Neural cell (in vitro differentiated cells): ENCODE measurements at regions not wholly inside any gene's neighbourhood (a gene's known extent, or its start where the extent isn't known, plus 50 kb on each side); places are given as distances from the start of the nearest gene placed in this dataset.
"Not testable (repeated sequence)": the region's sequence is repeated elsewhere in the genome, so short reads cannot be mapped to it uniquely, and the experiment has no call there.

Experiments
- H2AFZ ChIP-seq: fragments of 200-600, 300-800 bp; sonication (generic), shearing (Covaris generic); 2 replicates; pipeline ENCODE4 v1.6.0; 2014; ENCODE audit warnings: low read depth, mild to moderate bottlenecking, antibody characterized with exemption, low read length, moderate library complexity
- H3F3A ChIP-seq: fragments of 200-600 bp; shearing (Covaris generic); 2 replicates; pipeline ENCODE4 v1.6.1; 2016; ENCODE audit warnings: mild to moderate bottlenecking, moderate library complexity, mixed read lengths, antibody characterized with exemption, low read length; ENCODE audit not compliant: insufficient read depth, poor library complexity, severe bottlenecking
- H3K27ac ChIP-seq: fragments of 200-600, 300-800 bp; sonication (generic), shearing (Covaris generic); 2 replicates; pipeline ENCODE4 v1.5.1; 2014; ENCODE audit warnings: mild to moderate bottlenecking, low read length, moderate library complexity
- H3K27me3 ChIP-seq: fragments of 300-800, 200-600 bp; sonication (generic), shearing (Covaris generic); 2 replicates; pipeline ENCODE4 v1.6.0; 2014; ENCODE audit warnings: mild to moderate bottlenecking, low read depth, low read length, moderate library complexity; ENCODE audit not compliant: insufficient read depth
- H3K36me3 ChIP-seq: fragments of 300-800, 200-600 bp; sonication (generic), shearing (Covaris generic); 2 replicates; pipeline ENCODE4 v1.5.1; 2014; ENCODE audit warnings: mild to moderate bottlenecking, antibody characterized with exemption, low read length, moderate library complexity; ENCODE audit not compliant: insufficient read depth
- H3K4me2 ChIP-seq: fragments of 300-800, 200-600 bp; sonication (generic), shearing (Covaris generic); 2 replicates; pipeline ENCODE4 v1.6.0; 2014; ENCODE audit warnings: mild to moderate bottlenecking, low read length
- H3K4me3 ChIP-seq: fragments of 300-800, 200-600 bp; sonication (generic), shearing (Covaris generic); 2 replicates; pipeline ENCODE4 v1.5.1; 2014; ENCODE audit warnings: mild to moderate bottlenecking, low read length, moderate library complexity
- H3K79me2 ChIP-seq: fragments of 200-600 bp; shearing (Covaris generic); replicated peaks from 2 replicates; pipeline ENCODE4 v1.6.0; 2014; ENCODE audit warnings: mild to moderate bottlenecking, low read length, moderate library complexity; ENCODE audit not compliant: insufficient read depth
- H3K9ac ChIP-seq: fragments of 300-800, 200-600 bp; sonication (generic), shearing (Covaris generic); 2 replicates; pipeline ENCODE4 v1.6.1; 2016; ENCODE audit warnings: mild to moderate bottlenecking, low read length, mixed read lengths
- H3K9me2 ChIP-seq: fragments of 200-600 bp; shearing (Covaris generic); 2 replicates; pipeline ENCODE4 v1.6.1; 2016; ENCODE audit warnings: mild to moderate bottlenecking, low read length, mixed read lengths; ENCODE audit not compliant: insufficient read depth
- H3K9me3 ChIP-seq: fragments of 200-600, 300-800 bp; sonication (generic), shearing (Covaris generic); 2 replicates; pipeline ENCODE4 v1.6.1; 2016; ENCODE audit warnings: mild to moderate bottlenecking, mixed run types, low read length, moderate library complexity, mixed read lengths
- H4K20me1 ChIP-seq: fragments of 200-600 bp; shearing (Covaris generic); 2 replicates; pipeline ENCODE4 v1.6.1; 2016; ENCODE audit warnings: mild to moderate bottlenecking, mixed run types; ENCODE audit not compliant: insufficient read depth
- CTCF ChIP-seq: fragments of 450-650 bp; IDR thresholded peaks from 2 replicates; pipeline ENCODE4 v1.5.1; 2014; ENCODE audit warnings: antibody characterized with exemption, mild to moderate bottlenecking, moderate library complexity; ENCODE audit not compliant: poor library complexity, severe bottlenecking
- EP300 ChIP-seq: fragments of 450-650 bp; conservative IDR thresholded peaks from 2 replicates; pipeline ENCODE4 v1.6.1; 2014; ENCODE audit warnings: antibody characterized with exemption, mild to moderate bottlenecking, moderate library complexity; ENCODE audit not compliant: poor library complexity, severe bottlenecking
- EZH2 ChIP-seq: fragments of 200-600, 300-800 bp; shearing (Covaris generic), sonication (generic); IDR thresholded peaks from 2 replicates; pipeline ENCODE4 v1.6.1; 2014; ENCODE audit warnings: antibody characterized with exemption, low read length, borderline replicate concordance, mild to moderate bottlenecking; ENCODE audit not compliant: insufficient read depth, poor library complexity, severe bottlenecking
- MXI1 ChIP-seq: fragments of 450-650 bp; conservative IDR thresholded peaks from 2 replicates; pipeline ENCODE4 v1.6.1; 2014; ENCODE audit warnings: antibody characterized with exemption, mild to moderate bottlenecking; ENCODE audit not compliant: poor library complexity, severe bottlenecking
- POLR2AphosphoS5 ChIP-seq: IDR thresholded peaks from 2 replicates; pipeline ENCODE4 v1.6.1; 2012
- RAD21 ChIP-seq: fragments of 450-650 bp; conservative IDR thresholded peaks from 2 replicates; pipeline ENCODE4 v1.6.1; 2014; ENCODE audit warnings: antibody characterized with exemption, mild to moderate bottlenecking, moderate library complexity
- SMC3 ChIP-seq: fragments of 450-650 bp; conservative IDR thresholded peaks from 2 replicates; pipeline ENCODE4 v1.6.1; 2014; ENCODE audit warnings: antibody characterized with exemption, mild to moderate bottlenecking, moderate library complexity; ENCODE audit not compliant: poor library complexity
- TAF1 ChIP-seq: IDR thresholded peaks from 2 replicates; pipeline ENCODE4 v1.6.1; 2012; ENCODE audit warnings: low read depth
- TF ChIP-seq, protein P1 (sequence below): IDR thresholded peaks from 2 replicates; pipeline ENCODE4 v1.6.1; 2012; ENCODE audit warnings: borderline replicate concordance

GRCh38 chr16:86078121-86078600 is 179.2 kb downstream of the IRF8 start:
- no peak overlapping the region for H2AFZ ChIP-seq

GRCh38 chr16:86078711-86079110 is 179.7 kb downstream of the IRF8 start:
- H3K9me2 ChIP-seq, H4K20me1 ChIP-seq, H3K4me3 ChIP-seq, H3K27me3 ChIP-seq, H3K4me2 ChIP-seq, H2AFZ ChIP-seq, H3K9me3 ChIP-seq, H3K79me2 ChIP-seq, H3K36me3 ChIP-seq, H3F3A ChIP-seq, H3K27ac ChIP-seq, H3K9ac ChIP-seq: not testable (repeated sequence)

More at GRCh38 chr16:86078121-86078600, 179.2 kb downstream of the IRF8 start:
- H3K4me3 ChIP-seq, result no peak overlapping the region
- H3K36me3 ChIP-seq, result no peaks in the 10 kb centered on the region
- no peak overlapping the region for H3K27ac ChIP-seq
- H3F3A ChIP-seq, result no peaks in the 10 kb centered on the region
- H3K9ac ChIP-seq, result no peak overlapping the region
- no peaks in the 10 kb centered on the region for H3K27me3 ChIP-seq
- TF ChIP-seq EP300, result no peak
- TF ChIP-seq, protein P1, sequence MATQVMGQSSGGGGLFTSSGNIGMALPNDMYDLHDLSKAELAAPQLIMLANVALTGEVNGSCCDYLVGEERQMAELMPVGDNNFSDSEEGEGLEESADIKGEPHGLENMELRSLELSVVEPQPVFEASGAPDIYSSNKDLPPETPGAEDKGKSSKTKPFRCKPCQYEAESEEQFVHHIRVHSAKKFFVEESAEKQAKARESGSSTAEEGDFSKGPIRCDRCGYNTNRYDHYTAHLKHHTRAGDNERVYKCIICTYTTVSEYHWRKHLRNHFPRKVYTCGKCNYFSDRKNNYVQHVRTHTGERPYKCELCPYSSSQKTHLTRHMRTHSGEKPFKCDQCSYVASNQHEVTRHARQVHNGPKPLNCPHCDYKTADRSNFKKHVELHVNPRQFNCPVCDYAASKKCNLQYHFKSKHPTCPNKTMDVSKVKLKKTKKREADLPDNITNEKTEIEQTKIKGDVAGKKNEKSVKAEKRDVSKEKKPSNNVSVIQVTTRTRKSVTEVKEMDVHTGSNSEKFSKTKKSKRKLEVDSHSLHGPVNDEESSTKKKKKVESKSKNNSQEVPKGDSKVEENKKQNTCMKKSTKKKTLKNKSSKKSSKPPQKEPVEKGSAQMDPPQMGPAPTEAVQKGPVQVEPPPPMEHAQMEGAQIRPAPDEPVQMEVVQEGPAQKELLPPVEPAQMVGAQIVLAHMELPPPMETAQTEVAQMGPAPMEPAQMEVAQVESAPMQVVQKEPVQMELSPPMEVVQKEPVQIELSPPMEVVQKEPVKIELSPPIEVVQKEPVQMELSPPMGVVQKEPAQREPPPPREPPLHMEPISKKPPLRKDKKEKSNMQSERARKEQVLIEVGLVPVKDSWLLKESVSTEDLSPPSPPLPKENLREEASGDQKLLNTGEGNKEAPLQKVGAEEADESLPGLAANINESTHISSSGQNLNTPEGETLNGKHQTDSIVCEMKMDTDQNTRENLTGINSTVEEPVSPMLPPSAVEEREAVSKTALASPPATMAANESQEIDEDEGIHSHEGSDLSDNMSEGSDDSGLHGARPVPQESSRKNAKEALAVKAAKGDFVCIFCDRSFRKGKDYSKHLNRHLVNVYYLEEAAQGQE, result no peak
- TF ChIP-seq POLR2AphosphoS5, result no peak
- TF ChIP-seq TAF1, result no peak
- TF ChIP-seq MXI1, result no peak
- TF ChIP-seq CTCF, result no peak
- TF ChIP-seq SMC3, result no peak
- TF ChIP-seq EZH2, result no peak
- no peak for TF ChIP-seq RAD21
- H3K9me3 ChIP-seq, result no peaks in the 10 kb centered on the region
- no peak overlapping the region for H3K4me2 ChIP-seq
- no peaks in the 10 kb centered on the region for H3K79me2 ChIP-seq
- no peaks in the 10 kb centered on the region for H4K20me1 ChIP-seq
- H3K9me2 ChIP-seq, result no peaks in the 10 kb centered on the region

GRCh38 chr16:86079255-86079885 is 180.4 kb downstream of the IRF8 start:
- no peak overlapping the region for H3K27ac ChIP-seq
- H3K9me3 ChIP-seq, result no peaks in the 10 kb centered on the region
- no peak overlapping the region for H3K9ac ChIP-seq
- no peak overlapping the region for H2AFZ ChIP-seq
- no peaks in the 10 kb centered on the region for H3K27me3 ChIP-seq
- TF ChIP-seq EP300 (no peak), SMC3 (no peak), RAD21 (no peak), TAF1 (no peak), MXI1 (no peak), EZH2 (no peak), POLR2AphosphoS5 (no peak), CTCF (no peak)
- TF ChIP-seq, protein P1, result no peak
- no peak overlapping the region for H3K4me3 ChIP-seq
- H4K20me1 ChIP-seq, result no peaks in the 10 kb centered on the region
- H3K36me3 ChIP-seq, result no peaks in the 10 kb centered on the region
- no peaks in the 10 kb centered on the region for H3K79me2 ChIP-seq
- no peaks in the 10 kb centered on the region for H3K9me2 ChIP-seq
- H3K4me2 ChIP-seq, result no peak overlapping the region
- no peaks in the 10 kb centered on the region for H3F3A ChIP-seq
